ENCODE measurements at regions not wholly inside any gene's neighbourhood (a gene's known extent, or its start where the extent isn't known, plus 50 kb on each side); places are given as distances from the start of the nearest gene placed in this dataset.
A peak's percentile ranks its signal among the peaks of the same experiment; 100 is the strongest.

- WGBS (ENCODE audit: insufficient coverage): 76% methylated on average over 9 of the region's 10 CpGs
- Histone ChIP-seq H3K36me3 (ENCODE audit: control insufficient read depth, insufficient read depth, low read length) (no peaks in the 10 kb centered on the region), H3K27ac (ENCODE audit: low read depth, low read length) (no peak overlapping the region)
Measured at GRCh38 chr5:173458828-173459609, 130.8 kb upstream of the STC2 start.

DNA sequence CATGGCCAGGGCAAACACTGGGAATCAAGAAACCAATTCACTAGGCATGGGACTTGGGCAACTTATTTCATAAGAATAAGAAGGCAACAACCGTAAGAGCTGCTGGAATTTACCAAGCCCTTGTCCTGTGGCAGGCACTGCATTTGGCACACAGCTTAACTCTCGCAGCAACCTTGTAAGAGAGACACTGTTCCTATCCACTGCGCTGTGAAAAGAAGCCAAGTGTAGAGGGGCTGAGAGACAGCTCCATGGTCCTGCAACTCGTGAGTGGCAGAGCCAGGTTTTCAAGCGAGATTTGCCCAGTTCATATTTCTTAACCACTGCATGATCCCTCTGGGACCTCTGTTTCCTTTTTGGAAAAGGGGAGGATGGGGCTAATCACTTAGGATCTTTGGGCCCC is 129.3 kb upstream of the STC2 start:
- Histone ChIP-seq H3K9me3 (ENCODE audit: control insufficient read depth, insufficient read depth, low read length) (no peaks in the 10 kb centered on the region), H3K27me3 (ENCODE audit: control insufficient read depth, insufficient read depth, low read length) (no peaks in the 10 kb centered on the region), H3K36me3 (ENCODE audit: control insufficient read depth, insufficient read depth, low read length) (no peaks in the 10 kb centered on the region), H3K27ac (ENCODE audit: low read depth, low read length) (no peak overlapping the region), H3K4me1 (ENCODE audit: control insufficient read depth, insufficient read depth, low read length) (no peaks in the 10 kb centered on the region), H3K4me3 (ENCODE audit: low read depth, low read length) (no peak overlapping the region)
- DNase-seq (ENCODE audit: low read depth in 4 of 6, low spot score in 6 of 6): peak in 1 of 6 donors; percentile 26
- 60% methylated on average over 4 of the region's 5 CpGs for WGBS (ENCODE audit: insufficient coverage)

More at GRCh38 chr5:173458828-173459609, 130.8 kb upstream of the STC2 start:
- no peaks in the 10 kb centered on the region for H3K4me1 ChIP-seq (ENCODE audit: control insufficient read depth, insufficient read depth, low read length)
- H3K4me3 ChIP-seq (ENCODE audit: low read depth, low read length): no peak overlapping the region
- no peaks in the 10 kb centered on the region for H3K9me3 ChIP-seq (ENCODE audit: control insufficient read depth, insufficient read depth, low read length)
- no peaks in the 10 kb centered on the region for H3K27me3 ChIP-seq (ENCODE audit: control insufficient read depth, insufficient read depth, low read length)
- DNase-seq (ENCODE audit: low read depth in 4 of 6, low spot score in 6 of 6): no peak

GRCh38 chr5:173456751-173457171 is 128.5 kb upstream of the STC2 start:
- H3K4me3 ChIP-seq (ENCODE audit: low read depth, low read length): no peak overlapping the region
- no peak for DNase-seq (ENCODE audit: low read depth in 4 of 6, low spot score in 6 of 6)
- WGBS (ENCODE audit: insufficient coverage): 90% methylated on average over 4 of the region's 5 CpGs
- H3K27ac ChIP-seq (ENCODE audit: low read depth, low read length): no peak overlapping the region
- H3K27me3 ChIP-seq (ENCODE audit: control insufficient read depth, insufficient read depth, low read length): no peaks in the 10 kb centered on the region
- H3K4me1 ChIP-seq (ENCODE audit: control insufficient read depth, insufficient read depth, low read length): no peaks in the 10 kb centered on the region
- no peaks in the 10 kb centered on the region for H3K9me3 ChIP-seq (ENCODE audit: control insufficient read depth, insufficient read depth, low read length)
- no peaks in the 10 kb centered on the region for H3K36me3 ChIP-seq (ENCODE audit: control insufficient read depth, insufficient read depth, low read length)

DNA sequence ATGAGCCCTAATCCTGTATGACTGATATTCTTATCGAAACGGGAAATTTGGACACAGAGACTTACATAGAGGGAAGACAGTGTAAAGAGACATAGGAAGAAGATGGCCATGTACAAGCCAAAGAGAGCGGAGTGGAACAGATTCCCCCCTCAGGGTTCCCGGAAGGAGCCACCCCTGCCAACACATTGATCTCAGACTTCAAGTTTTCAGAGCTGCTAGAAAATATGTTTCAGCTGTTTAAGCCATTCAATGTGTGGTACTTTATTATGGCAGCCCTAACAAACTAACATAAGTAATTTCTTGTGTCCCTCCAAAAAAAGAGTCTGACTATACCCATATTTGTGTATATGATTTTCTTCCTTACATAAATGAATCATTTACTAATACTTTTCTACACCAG is 128.0 kb upstream of the STC2 start:
- 100% methylated on average over 1 of the region's 4 CpGs for WGBS (ENCODE audit: insufficient coverage)
- Histone ChIP-seq H3K4me3 (ENCODE audit: low read depth, low read length) (no peak overlapping the region), H3K27ac (ENCODE audit: low read depth, low read length) (no peak overlapping the region), H3K27me3 (ENCODE audit: control insufficient read depth, insufficient read depth, low read length) (no peaks in the 10 kb centered on the region), H3K36me3 (ENCODE audit: control insufficient read depth, insufficient read depth, low read length) (no peaks in the 10 kb centered on the region), H3K9me3 (ENCODE audit: control insufficient read depth, insufficient read depth, low read length) (no peaks in the 10 kb centered on the region), H3K4me1 (ENCODE audit: control insufficient read depth, insufficient read depth, low read length) (no peaks in the 10 kb centered on the region)
- no peak for DNase-seq (ENCODE audit: low read depth in 4 of 6, low spot score in 6 of 6)

GRCh38 chr5:173455599-173455957 is 127.4 kb upstream of the STC2 start:
- Histone ChIP-seq H3K4me1 (ENCODE audit: control insufficient read depth, insufficient read depth, low read length) (no peaks in the 10 kb centered on the region), H3K36me3 (ENCODE audit: control insufficient read depth, insufficient read depth, low read length) (no peaks in the 10 kb centered on the region), H3K9me3 (ENCODE audit: control insufficient read depth, insufficient read depth, low read length) (no peaks in the 10 kb centered on the region), H3K27ac (ENCODE audit: low read depth, low read length) (no peak overlapping the region), H3K4me3 (ENCODE audit: low read depth, low read length) (no peak overlapping the region), H3K27me3 (ENCODE audit: control insufficient read depth, insufficient read depth, low read length) (no peaks in the 10 kb centered on the region)
- DNase-seq (ENCODE audit: low read depth in 4 of 6, low spot score in 6 of 6): no peak
- WGBS (ENCODE audit: insufficient coverage): no CpG with 5 or more reads among the region's 4 CpGs

GRCh38 chr5:173454736-173455598 is 126.8 kb upstream of the STC2 start:
- H3K27me3 ChIP-seq (ENCODE audit: control insufficient read depth, insufficient read depth, low read length): no peaks in the 10 kb centered on the region
- no peak overlapping the region for H3K4me3 ChIP-seq (ENCODE audit: low read depth, low read length)
- peak in 1 of 6 donors; percentile 52 for DNase-seq (ENCODE audit: low read depth in 4 of 6, low spot score in 6 of 6)
- H3K27ac ChIP-seq (ENCODE audit: low read depth, low read length): no peak overlapping the region
- WGBS (ENCODE audit: insufficient coverage): 77% methylated on average over 6 of the region's 10 CpGs
- H3K4me1 ChIP-seq (ENCODE audit: control insufficient read depth, insufficient read depth, low read length): no peaks in the 10 kb centered on the region
- H3K9me3 ChIP-seq (ENCODE audit: control insufficient read depth, insufficient read depth, low read length): no peaks in the 10 kb centered on the region
- no peaks in the 10 kb centered on the region for H3K36me3 ChIP-seq (ENCODE audit: control insufficient read depth, insufficient read depth, low read length)

DNA sequence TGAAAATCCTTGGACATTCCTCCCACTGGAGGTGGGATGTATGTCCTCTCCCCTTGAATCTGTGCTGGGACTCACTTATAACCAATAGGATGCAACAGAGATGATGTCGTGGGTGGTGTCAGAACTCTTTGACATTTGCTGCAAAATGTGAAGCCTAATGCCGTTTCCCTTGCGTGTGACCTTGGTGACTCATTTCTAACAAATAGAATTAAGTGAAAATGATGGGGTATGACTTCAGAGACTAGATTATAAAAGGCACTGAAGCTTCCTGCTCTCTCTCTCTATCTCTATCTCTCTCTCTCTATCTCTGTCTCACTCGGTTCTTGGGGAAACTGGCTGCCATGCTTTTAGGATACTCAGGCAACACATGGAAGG is 126.1 kb upstream of the STC2 start:
- H3K9me3 ChIP-seq (ENCODE audit: control insufficient read depth, insufficient read depth, low read length): no peaks in the 10 kb centered on the region
- H3K27me3 ChIP-seq (ENCODE audit: control insufficient read depth, insufficient read depth, low read length): no peaks in the 10 kb centered on the region
- H3K36me3 ChIP-seq (ENCODE audit: control insufficient read depth, insufficient read depth, low read length): no peaks in the 10 kb centered on the region
- DNase-seq (ENCODE audit: low read depth in 4 of 6, low spot score in 6 of 6): no peak
- no peaks in the 10 kb centered on the region for H3K4me1 ChIP-seq (ENCODE audit: control insufficient read depth, insufficient read depth, low read length)
- no peak overlapping the region for H3K27ac ChIP-seq (ENCODE audit: low read depth, low read length)
- H3K4me3 ChIP-seq (ENCODE audit: low read depth, low read length): no peak overlapping the region
- WGBS (ENCODE audit: insufficient coverage): 88% methylated on average over 1 of the region's 4 CpGs

GRCh38 chr5:173453167-173453566 is 125.0 kb upstream of the STC2 start:
- H3K9me3 ChIP-seq (ENCODE audit: control insufficient read depth, insufficient read depth, low read length): no peaks in the 10 kb centered on the region
- no peak overlapping the region for H3K27ac ChIP-seq (ENCODE audit: low read depth, low read length)
- no CpG with 5 or more reads among the region's 4 CpGs for WGBS (ENCODE audit: insufficient coverage)
- H3K36me3 ChIP-seq (ENCODE audit: control insufficient read depth, insufficient read depth, low read length): no peaks in the 10 kb centered on the region
- H3K27me3 ChIP-seq (ENCODE audit: control insufficient read depth, insufficient read depth, low read length): no peaks in the 10 kb centered on the region
- no peak overlapping the region for H3K4me3 ChIP-seq (ENCODE audit: low read depth, low read length)
- no peaks in the 10 kb centered on the region for H3K4me1 ChIP-seq (ENCODE audit: control insufficient read depth, insufficient read depth, low read length)
- DNase-seq (ENCODE audit: low read depth in 4 of 6, low spot score in 6 of 6): no peak

DNA sequence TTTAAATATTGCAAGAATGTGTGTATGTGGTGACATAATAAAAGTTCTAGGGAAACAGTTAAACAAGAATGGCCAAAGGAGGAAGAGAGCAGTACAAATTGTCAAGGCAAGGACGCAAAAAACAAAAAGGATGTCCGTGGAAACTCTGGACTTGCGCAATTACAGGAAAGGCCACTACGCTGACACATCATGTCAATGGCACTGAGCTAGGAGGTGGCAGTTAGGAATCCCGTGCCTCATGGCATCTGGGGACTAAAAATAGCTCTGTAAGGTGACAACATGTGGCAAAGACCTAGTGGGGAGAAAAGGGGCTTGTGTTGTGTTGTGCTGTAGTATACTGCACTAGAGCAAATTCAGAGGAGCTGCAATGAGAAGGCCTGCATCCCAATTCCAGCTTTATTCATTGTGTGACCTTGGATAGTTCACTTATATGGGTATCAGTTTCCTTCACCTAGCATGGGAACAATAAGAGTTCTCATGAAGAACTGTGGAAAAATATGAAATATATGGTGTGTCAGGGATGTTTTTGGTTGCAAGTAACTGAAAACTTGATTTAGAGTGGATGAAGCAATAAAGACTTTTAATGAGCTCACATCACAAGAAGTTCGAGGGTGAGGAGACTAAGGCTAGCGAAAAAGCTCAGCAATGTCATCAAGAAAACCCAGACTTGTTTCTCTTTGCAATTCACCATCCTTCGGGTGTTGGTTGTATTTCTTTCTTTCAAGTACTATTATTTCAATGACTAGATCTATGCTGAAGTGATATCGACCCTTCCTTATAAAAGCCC is 124.1 kb upstream of the STC2 start:
- Histone ChIP-seq H3K27me3 (ENCODE audit: control insufficient read depth, insufficient read depth, low read length) (no peaks in the 10 kb centered on the region), H3K9me3 (ENCODE audit: control insufficient read depth, insufficient read depth, low read length) (no peaks in the 10 kb centered on the region), H3K36me3 (ENCODE audit: control insufficient read depth, insufficient read depth, low read length) (no peaks in the 10 kb centered on the region), H3K4me1 (ENCODE audit: control insufficient read depth, insufficient read depth, low read length) (no peaks in the 10 kb centered on the region), H3K4me3 (ENCODE audit: low read depth, low read length) (no peak overlapping the region), H3K27ac (ENCODE audit: low read depth, low read length) (no peak overlapping the region)
- 82% methylated on average over 6 of the region's 9 CpGs for WGBS (ENCODE audit: insufficient coverage)
- DNase-seq (ENCODE audit: low read depth in 4 of 6, low spot score in 6 of 6): no peak
